ENCODE measurements at regions not wholly inside any gene's neighbourhood (a gene's known extent, or its start where the extent isn't known, plus 50 kb on each side); places are given as distances from the start of the nearest gene placed in this dataset.

DNA sequence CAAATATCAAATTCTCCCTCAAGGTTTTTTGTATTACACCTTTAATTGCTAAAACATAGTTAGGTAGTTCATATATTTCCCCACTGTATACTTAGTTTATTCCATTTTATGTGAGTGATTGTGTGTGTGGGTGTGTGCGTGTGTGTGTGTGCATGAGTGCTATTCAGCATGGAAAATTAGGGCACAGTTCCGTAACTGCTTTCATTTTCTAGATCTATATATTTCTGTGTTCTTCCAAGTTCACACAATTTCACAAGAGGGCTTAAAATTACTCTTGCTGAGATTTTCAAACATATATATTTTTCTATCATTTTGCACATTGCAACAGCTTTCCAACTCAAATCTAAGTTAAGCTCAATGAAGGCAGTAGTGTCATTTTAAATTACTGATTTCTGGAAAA lies 782.9 kb upstream of the SOX9 start:
- DNase-seq (ENCODE audit: low spot score): no peak
- POLR2A ChIA-PET (ENCODE audit: low non-redundant PET): no interaction called here
- intact Hi-C loops (cut with micrococcal nuclease; ENCODE audit: unreplicated experiment): no loop called here
- Histone ChIP-seq H3K36me3 (ENCODE audit: insufficient read depth, low read length, poor library complexity, severe bottlenecking) (no peaks in the 10 kb centered on the region), H3K4me1 (ENCODE audit: insufficient read depth, low read length, poor library complexity, severe bottlenecking) (no peaks in the 10 kb centered on the region), H3K27ac (ENCODE audit: low read depth, low read length, poor library complexity, severe bottlenecking) (no peak overlapping the region), H3K27me3 (replicated peaks; ENCODE audit: insufficient read depth, low read depth, low read length, poor library complexity) (no peaks in the 10 kb centered on the region), H3K4me3 (ENCODE audit: low read depth, low read length, poor library complexity, severe bottlenecking) (no peak overlapping the region), H3K9me3 (ENCODE audit: low read depth, low read length, poor library complexity, severe bottlenecking) (no peaks in the 10 kb centered on the region)
- CTCF ChIA-PET: no interaction called here
- BruUV-seq (replicated peaks): no TSS peak
- TF ChIP-seq, protein P1, sequence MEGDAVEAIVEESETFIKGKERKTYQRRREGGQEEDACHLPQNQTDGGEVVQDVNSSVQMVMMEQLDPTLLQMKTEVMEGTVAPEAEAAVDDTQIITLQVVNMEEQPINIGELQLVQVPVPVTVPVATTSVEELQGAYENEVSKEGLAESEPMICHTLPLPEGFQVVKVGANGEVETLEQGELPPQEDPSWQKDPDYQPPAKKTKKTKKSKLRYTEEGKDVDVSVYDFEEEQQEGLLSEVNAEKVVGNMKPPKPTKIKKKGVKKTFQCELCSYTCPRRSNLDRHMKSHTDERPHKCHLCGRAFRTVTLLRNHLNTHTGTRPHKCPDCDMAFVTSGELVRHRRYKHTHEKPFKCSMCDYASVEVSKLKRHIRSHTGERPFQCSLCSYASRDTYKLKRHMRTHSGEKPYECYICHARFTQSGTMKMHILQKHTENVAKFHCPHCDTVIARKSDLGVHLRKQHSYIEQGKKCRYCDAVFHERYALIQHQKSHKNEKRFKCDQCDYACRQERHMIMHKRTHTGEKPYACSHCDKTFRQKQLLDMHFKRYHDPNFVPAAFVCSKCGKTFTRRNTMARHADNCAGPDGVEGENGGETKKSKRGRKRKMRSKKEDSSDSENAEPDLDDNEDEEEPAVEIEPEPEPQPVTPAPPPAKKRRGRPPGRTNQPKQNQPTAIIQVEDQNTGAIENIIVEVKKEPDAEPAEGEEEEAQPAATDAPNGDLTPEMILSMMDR (conservative IDR thresholded peaks at IDR 0.05; ENCODE audit: low read depth, low read length): no peak
- TF ChIP-seq EZH2 (IDR thresholded peaks at IDR 0.05; ENCODE audit: borderline replicate concordance, low read depth, low read length, poor library complexity, severe bottlenecking): no peak

DNA sequence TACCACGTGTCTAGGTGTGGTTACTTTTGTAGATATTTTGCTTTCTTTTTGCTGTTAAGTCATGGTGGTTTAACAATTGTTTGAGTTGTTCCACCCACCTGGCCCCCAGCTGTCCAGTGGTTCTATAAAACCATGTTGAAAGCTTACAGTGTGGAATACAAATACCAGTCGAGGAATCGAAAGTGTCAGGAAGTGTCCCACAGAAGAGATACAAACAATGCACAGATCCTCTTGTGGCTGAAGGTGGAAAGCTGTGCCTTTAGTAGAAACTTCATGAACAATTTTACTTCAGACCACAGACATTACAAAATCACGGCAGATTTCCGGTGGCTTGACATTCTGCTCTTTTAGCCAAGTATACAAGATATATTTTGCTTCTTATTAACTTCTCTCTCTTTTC lies 782.4 kb upstream of the SOX9 start:
- TF ChIP-seq, protein P1 (conservative IDR thresholded peaks at IDR 0.05; ENCODE audit: low read depth, low read length): no peak
- no peak for TF ChIP-seq EZH2 (IDR thresholded peaks at IDR 0.05; ENCODE audit: borderline replicate concordance, low read depth, low read length, poor library complexity, severe bottlenecking)
- no peaks in the 10 kb centered on the region for H3K9me3 ChIP-seq (ENCODE audit: low read depth, low read length, poor library complexity, severe bottlenecking)
- no peaks in the 10 kb centered on the region for H3K27me3 ChIP-seq (replicated peaks; ENCODE audit: insufficient read depth, low read depth, low read length, poor library complexity)
- no peak overlapping the region for H3K4me3 ChIP-seq (ENCODE audit: low read depth, low read length, poor library complexity, severe bottlenecking)
- DNase-seq (ENCODE audit: low spot score): no peak
- no peaks in the 10 kb centered on the region for H3K36me3 ChIP-seq (ENCODE audit: insufficient read depth, low read length, poor library complexity, severe bottlenecking)
- ChIA-PET POLR2A (ENCODE audit: low non-redundant PET) (no interaction called here), CTCF (no interaction called here)
- intact Hi-C loops (cut with micrococcal nuclease; ENCODE audit: unreplicated experiment): no loop called here
- H3K27ac ChIP-seq (ENCODE audit: low read depth, low read length, poor library complexity, severe bottlenecking): no peak overlapping the region
- no peaks in the 10 kb centered on the region for H3K4me1 ChIP-seq (ENCODE audit: insufficient read depth, low read length, poor library complexity, severe bottlenecking)
- BruUV-seq (replicated peaks): no TSS peak

GRCh38 chr17:71339206-71339605 lies 781.6 kb upstream of the SOX9 start:
- H3K36me3 ChIP-seq (ENCODE audit: insufficient read depth, low read length, poor library complexity, severe bottlenecking): no peaks in the 10 kb centered on the region
- H3K4me3 ChIP-seq (ENCODE audit: low read depth, low read length, poor library complexity, severe bottlenecking): no peak overlapping the region
- BruUV-seq (replicated peaks): no TSS peak
- no peaks in the 10 kb centered on the region for H3K9me3 ChIP-seq (ENCODE audit: low read depth, low read length, poor library complexity, severe bottlenecking)
- ChIA-PET POLR2A (ENCODE audit: low non-redundant PET) (no interaction called here), CTCF (no interaction called here)
- no peaks in the 10 kb centered on the region for H3K4me1 ChIP-seq (ENCODE audit: insufficient read depth, low read length, poor library complexity, severe bottlenecking)
- no peak overlapping the region for H3K27ac ChIP-seq (ENCODE audit: low read depth, low read length, poor library complexity, severe bottlenecking)
- H3K27me3 ChIP-seq (replicated peaks; ENCODE audit: insufficient read depth, low read depth, low read length, poor library complexity): no peaks in the 10 kb centered on the region
- TF ChIP-seq, protein P1 (conservative IDR thresholded peaks at IDR 0.05; ENCODE audit: low read depth, low read length): no peak
- TF ChIP-seq EZH2 (IDR thresholded peaks at IDR 0.05; ENCODE audit: borderline replicate concordance, low read depth, low read length, poor library complexity, severe bottlenecking): no peak
- no peak for DNase-seq (ENCODE audit: low spot score)
- intact Hi-C loops (cut with micrococcal nuclease; ENCODE audit: unreplicated experiment): no loop called here
